CD1c-positive myeloid dendritic cell (primary cell): ENCODE measurements at regions not wholly inside any gene's neighbourhood (a gene's known extent, or its start where the extent isn't known, plus 50 kb on each side); places are given as distances from the start of the nearest gene placed in this dataset.

Experiments
- DNase-seq: peaks from one replicate; pipeline ENCODE4 v3.0.0-alpha.2; 2016; ENCODE audit errors: extremely low spot score

- DNase-seq: no peak
Observed at GRCh38 chr20:7080472-7080871, 313.0 kb downstream of the BMP2 start.

- no peak for DNase-seq
Observed at GRCh38 chr20:7085467-7085866, 318.0 kb downstream of the BMP2 start.

DNA sequence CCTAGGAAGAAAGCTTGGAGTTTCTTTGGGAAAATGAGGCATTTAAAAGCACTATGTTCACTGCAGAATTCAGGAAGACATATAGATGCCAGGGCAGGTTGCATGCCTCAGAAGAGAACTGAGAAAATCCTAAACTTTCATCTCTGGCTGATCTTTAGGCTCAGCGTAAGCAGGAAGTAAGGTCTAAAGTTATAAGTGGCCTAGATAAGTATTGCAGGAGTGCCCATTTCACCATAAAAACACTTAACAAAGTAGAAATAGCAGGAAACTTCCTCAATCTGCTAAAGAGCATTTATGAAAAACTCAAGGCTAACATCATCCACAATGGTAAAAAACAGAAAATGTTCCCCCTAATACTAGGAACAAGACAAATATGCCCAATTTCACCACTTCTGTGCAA, 320.3 kb downstream of the BMP2 start:
- no peak for DNase-seq

DNA sequence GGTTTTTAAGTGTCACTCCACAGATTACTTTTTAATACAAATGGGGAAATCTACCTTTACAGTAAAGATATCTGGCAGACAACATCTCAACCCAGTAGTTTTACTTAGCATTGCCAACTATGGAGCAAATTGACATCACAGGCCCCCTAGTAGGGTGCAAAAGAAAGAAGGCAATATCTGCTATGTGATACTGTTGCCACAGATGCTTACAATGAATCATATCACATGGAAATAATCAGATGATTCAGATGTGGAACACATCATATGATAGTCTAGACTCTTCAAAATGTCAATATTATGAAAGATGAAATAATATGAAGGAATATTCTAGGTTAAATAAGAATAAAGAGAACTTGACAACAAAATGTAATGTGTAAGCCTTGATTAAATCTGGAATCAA, 322.5 kb downstream of the BMP2 start:
- no peak for DNase-seq

- no peak for DNase-seq
Observed at GRCh38 chr20:7090811-7091210, 323.3 kb downstream of the BMP2 start.

DNA sequence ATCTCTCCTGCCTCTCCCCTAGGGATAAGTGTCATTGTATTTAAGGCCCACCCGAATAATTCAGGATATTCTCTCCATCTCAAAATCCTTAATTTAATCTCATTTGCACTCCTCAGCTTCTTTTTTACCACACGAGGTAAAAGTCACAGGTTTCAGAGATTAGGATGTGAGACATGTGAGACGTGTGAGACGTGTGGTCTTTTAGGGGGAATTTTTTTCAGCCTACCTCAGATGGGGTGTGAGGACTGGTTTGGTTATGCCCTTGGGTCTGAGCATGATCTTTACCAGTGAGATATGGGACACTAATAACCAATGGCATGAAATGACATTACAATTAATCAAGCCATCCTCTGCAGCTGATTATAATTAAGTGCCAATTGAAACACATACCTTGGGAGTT, 324.2 kb downstream of the BMP2 start:
- DNase-seq: no peak

GRCh38 chr20:7094438-7094997, 327.0 kb downstream of the BMP2 start:
- peak; percentile 56 for DNase-seq

- no peak for DNase-seq
Observed at GRCh38 chr20:7106910-7107309, 339.4 kb downstream of the BMP2 start.

DNA sequence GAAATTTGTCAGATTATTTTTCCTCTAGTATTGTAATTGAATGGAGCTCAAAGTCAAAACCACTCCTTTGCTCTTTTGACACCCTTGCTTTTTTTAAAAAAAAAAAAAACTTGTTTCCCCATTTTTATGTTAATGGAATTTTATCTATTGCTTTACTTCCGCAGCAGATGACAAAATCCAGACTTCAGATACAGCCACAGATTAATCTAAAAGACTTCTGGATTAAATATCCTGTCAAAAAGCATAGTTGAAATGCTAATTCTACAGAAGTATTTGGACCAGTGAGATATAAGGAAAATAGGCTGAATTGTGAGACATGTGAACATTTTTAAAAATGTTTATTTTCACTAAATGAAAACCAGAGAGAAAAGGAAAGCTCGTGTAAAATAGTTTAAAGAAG, 341.4 kb downstream of the BMP2 start:
- DNase-seq: no peak

GRCh38 chr20:7113577-7114466, 346.3 kb downstream of the BMP2 start:
- no peak for DNase-seq

DNA sequence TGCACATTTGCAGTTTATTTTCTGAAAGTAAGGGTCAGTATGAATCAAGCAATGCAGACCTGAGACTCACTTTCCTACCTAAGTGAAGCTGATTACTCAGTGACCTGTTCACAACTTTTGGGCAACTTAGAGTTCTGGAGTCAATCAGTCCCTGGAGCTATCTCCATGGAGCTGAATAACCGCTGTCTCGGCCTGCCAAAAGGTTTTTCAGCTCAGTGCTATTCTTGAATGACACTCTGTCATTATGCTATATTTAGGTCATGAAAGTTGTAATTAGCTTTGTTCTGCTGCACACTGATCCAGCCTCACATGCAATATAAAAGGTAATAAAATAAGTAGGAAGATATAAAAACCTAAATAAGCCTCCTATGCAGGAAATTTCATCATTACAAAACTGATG, 356.0 kb downstream of the BMP2 start:
- no peak for DNase-seq

DNA sequence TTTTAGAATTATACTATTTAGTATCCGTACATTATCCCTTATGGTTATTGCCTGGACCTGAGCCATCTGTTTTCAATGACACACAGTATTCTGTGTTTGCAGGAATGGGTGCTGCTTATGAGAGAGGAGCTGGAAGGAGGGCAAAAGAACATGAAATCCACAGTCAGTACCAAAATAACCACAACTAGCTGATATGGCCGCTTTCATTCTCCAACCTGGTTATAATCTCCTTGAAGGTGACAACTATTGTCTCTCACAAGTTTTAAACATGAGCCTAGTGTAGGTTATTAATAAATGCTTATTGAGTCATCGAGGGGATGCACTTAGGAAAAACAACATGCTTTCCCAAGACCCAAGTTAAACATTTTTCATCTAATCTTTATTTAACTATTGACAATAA, 356.6 kb downstream of the BMP2 start:
- DNase-seq: no peak

DNA sequence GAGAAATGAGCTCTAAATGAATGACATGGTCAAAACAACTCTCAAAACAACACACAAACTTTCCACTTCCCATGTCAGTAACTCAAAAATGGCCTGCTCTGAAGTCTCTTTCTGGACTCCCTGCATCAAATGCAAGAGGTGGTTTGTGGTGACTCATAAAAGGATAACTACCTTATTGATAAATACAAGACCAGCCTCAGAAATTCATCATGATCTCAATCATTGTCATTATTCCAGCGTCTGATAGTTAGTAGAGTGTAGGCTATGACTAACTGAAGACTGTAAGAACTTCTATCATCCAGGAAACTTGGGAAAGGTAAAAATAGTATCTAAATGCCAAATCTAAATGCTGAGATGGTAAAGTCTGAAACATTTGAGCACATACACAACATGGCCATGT, 369.4 kb downstream of the BMP2 start:
- DNase-seq: no peak

- DNase-seq: no peak
Observed at GRCh38 chr20:7137395-7138151, 370.1 kb downstream of the BMP2 start.

- no peak for DNase-seq
Observed at GRCh38 chr20:7144464-7144863, 377.0 kb downstream of the BMP2 start.

DNA sequence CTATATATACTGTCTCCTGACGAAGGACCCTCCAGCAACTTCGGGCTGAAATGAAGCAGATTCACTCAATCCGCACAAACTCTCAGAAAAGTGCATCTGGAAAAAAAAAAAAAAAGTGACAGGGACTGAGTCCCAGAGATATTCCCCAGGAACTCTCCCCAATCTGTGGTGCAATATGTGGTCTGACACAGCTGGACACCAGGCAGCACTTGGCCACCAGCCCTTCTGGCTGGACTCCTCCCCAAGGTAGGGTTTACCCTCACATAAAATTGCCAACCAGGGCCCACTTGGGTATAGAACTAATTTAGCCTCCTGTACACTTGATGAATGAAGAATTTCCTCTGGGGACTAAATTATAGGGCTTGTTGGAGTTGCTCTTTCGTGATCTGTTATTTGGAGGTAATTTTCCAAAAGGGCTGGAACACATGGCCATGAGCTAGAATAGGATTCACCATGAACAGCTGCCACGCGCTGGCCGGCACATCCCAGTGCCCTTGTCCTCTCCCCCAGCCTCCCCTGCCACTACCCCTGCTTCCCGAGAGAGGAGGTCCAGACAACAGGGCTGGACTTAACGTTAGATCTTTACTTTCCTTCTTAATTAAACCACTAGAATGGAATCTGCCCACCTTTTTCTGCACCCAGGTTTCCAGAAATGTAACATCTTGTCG, 379.2 kb downstream of the BMP2 start:
- no peak for DNase-seq

GRCh38 chr20:7147220-7147601, 379.7 kb downstream of the BMP2 start:
- no peak for DNase-seq

DNA sequence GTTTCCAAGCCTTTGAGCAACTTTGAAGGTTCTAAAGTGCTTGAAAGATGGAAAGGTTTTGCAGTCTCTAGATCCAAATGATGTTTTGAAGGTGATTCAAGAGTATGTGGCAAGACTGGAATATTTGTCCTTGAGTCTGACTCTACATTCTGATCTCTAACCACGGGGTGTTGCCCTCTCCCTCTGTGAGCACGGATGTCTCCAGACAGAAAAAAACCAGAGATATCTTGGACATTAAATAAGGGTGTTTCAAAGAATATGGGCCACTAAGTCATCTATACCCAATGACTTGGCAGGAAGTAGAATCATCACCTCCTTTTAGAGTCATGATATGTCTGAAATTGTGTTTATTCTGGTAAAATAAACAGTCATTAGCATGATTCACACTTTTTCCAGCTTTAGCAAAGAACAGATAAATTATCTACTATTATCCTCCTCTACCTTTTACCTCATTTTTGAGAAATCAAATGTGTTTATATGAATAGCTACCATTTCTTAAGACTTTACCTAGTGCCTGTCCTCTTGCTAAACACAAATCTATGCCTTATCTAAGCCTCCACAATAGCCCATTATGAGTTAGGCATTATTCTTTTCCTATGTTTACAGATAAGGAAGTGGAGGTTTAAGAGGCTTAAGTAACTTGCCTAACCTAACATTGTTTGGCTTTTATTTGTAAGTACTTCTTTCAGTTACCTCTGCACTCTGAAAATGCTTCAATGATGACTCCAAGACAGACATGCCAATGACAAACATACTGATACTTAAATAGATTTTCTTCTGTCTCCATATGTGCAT, 384.4 kb downstream of the BMP2 start:
- no peak for DNase-seq

GRCh38 chr20:7155282-7155681, 387.8 kb downstream of the BMP2 start:
- no peak for DNase-seq

- DNase-seq: no peak
Observed at GRCh38 chr20:7155794-7156193, 388.3 kb downstream of the BMP2 start.

GRCh38 chr20:7159903-7160302, 392.4 kb downstream of the BMP2 start:
- DNase-seq: no peak

DNA sequence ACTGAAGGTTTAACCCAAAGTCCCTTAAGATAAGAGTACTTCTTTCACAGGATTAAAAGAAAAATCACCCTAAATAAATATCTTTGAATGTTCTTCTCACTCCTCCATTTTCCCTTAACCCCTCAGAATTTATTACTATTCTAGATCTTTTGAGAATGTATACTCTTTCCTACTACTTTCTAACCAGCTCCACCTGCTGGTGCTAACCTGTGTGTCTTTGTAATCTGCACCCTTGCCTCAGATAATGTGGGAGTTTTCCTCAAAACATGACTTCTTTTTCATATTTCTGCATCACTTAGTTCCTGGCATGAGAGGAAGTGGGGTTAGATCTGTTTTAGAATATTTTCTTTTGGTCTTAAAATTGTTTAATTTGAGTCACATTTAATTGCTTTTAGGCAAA, 394.2 kb downstream of the BMP2 start:
- no peak for DNase-seq
